GM18868 (cell line): ENCODE measurements at regions not wholly inside any gene's neighbourhood (a gene's known extent, or its start where the extent isn't known, plus 50 kb on each side); places are given as distances from the start of the nearest gene placed in this dataset.
"Not testable (repeated sequence)": the region's sequence is repeated elsewhere in the genome, so short reads cannot be mapped to it uniquely, and the experiment has no call there.

ENCODE experiments used
- ATAC-seq: cut with Tn5 transposase; IDR thresholded peaks from one replicate; pipeline ENCODE4 v1.9.1; 2021; ENCODE audit warnings: mild to moderate bottlenecking, moderate library complexity; ENCODE audit not compliant: unreplicated experiment

GRCh38 chr2:194725169-194725568 is 931.9 kb upstream of the SLC39A10 start:
- no peak for ATAC-seq

GRCh38 chr2:194723446-194723845 is 933.6 kb upstream of the SLC39A10 start:
- no peak for ATAC-seq

GRCh38 chr2:194721227-194721626 is 935.8 kb upstream of the SLC39A10 start:
- no peak for ATAC-seq

- ATAC-seq, result no peak
Measured at GRCh38 chr2:194720462-194720861, 936.6 kb upstream of the SLC39A10 start.

GRCh38 chr2:194718881-194719280 is 938.1 kb upstream of the SLC39A10 start:
- no peak for ATAC-seq

GRCh38 chr2:194714541-194714940 is 942.5 kb upstream of the SLC39A10 start:
- ATAC-seq, result no peak

- no peak for ATAC-seq
Measured at GRCh38 chr2:194709840-194710239, 947.2 kb upstream of the SLC39A10 start.

GRCh38 chr2:194706179-194706578 is 950.8 kb upstream of the SLC39A10 start:
- no peak for ATAC-seq

GRCh38 chr2:194705398-194705797 is 951.6 kb upstream of the SLC39A10 start:
- peak; percentile 71 for ATAC-seq

- no peak for ATAC-seq
Measured at GRCh38 chr2:194700726-194701125, 956.3 kb upstream of the SLC39A10 start.

GRCh38 chr2:194700116-194700515 is 956.9 kb upstream of the SLC39A10 start:
- no peak for ATAC-seq

GRCh38 chr2:194698012-194698411 is 959.0 kb upstream of the SLC39A10 start:
- no peak for ATAC-seq

GRCh38 chr2:194697439-194697838 is 959.6 kb upstream of the SLC39A10 start:
- ATAC-seq, result no peak

GRCh38 chr2:194696690-194697089 is 960.3 kb upstream of the SLC39A10 start:
- ATAC-seq, result no peak

- no peak for ATAC-seq
Measured at GRCh38 chr2:194686569-194686968, 970.5 kb upstream of the SLC39A10 start.

GRCh38 chr2:194674043-194674442 is 983.0 kb upstream of the SLC39A10 start:
- peak; percentile 62 for ATAC-seq

- ATAC-seq, result no peak
Measured at GRCh38 chr2:194672994-194673393, 984.0 kb upstream of the SLC39A10 start.

- no peak for ATAC-seq
Measured at GRCh38 chr2:194661431-194661830, 995.6 kb upstream of the SLC39A10 start.

- ATAC-seq, result not testable (repeated sequence)
Measured at GRCh38 chr2:194639057-194639456, 1018.0 kb upstream of the SLC39A10 start.

- ATAC-seq, result peak; percentile 39
Measured at GRCh38 chr2:194621945-194622344, 1035.1 kb upstream of the SLC39A10 start.

- no peak for ATAC-seq
Measured at GRCh38 chr2:194619366-194619765, 1037.7 kb upstream of the SLC39A10 start.

- ATAC-seq, result no peak
Measured at GRCh38 chr2:194618432-194618831, 1038.6 kb upstream of the SLC39A10 start.

- peak; percentile 73 for ATAC-seq
Measured at GRCh38 chr2:194616334-194616733, 1040.7 kb upstream of the SLC39A10 start.

GRCh38 chr2:194610297-194610696 is 1046.7 kb upstream of the SLC39A10 start:
- no peak for ATAC-seq
